Dedifferentiated amniotic fluid mesenchymal stem cell (primary cell): ENCODE measurements at regions not wholly inside any gene's neighbourhood (a gene's known extent, or its start where the extent isn't known, plus 50 kb on each side); places are given as distances from the start of the nearest gene placed in this dataset.

Experiments used
- DNase-seq: peaks from one replicate; pipeline ENCODE4 v3.0.0-alpha.2; 2016; ENCODE audit errors: extremely low spot score

DNA sequence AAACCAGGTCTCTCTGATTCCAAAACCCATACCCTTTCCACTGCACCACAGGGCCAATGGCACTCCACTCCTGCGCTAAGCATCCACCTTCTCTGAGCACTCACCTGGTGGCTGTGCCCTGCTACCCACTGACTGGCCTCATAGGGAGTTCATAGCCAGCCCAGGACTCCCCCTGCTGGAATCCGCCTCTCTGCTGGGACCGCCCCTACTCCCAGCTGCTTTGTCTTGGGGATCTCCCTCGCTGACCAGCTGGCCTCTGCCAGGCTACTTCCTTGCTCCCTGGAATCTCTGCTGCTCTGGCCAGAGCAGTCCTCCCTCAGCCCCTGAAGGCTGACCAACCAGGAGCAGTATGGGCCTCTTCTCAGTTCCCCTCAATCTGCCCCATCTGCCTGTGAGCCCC lies 129.7 kb downstream of the FAXC start:
- no peak for DNase-seq

- no peak for DNase-seq
Observed at GRCh38 chr6:99216959-99217358, 132.5 kb downstream of the FAXC start.

GRCh38 chr6:99195986-99196655 lies 153.4 kb downstream of the FAXC start:
- DNase-seq, result no peak

GRCh38 chr6:99192561-99192960 lies 156.9 kb downstream of the FAXC start:
- no peak for DNase-seq

- no peak for DNase-seq
Observed at GRCh38 chr6:99189823-99190721, 159.4 kb downstream of the FAXC start.

GRCh38 chr6:99187429-99187828 lies 162.0 kb downstream of the FAXC start:
- DNase-seq, result no peak

DNA sequence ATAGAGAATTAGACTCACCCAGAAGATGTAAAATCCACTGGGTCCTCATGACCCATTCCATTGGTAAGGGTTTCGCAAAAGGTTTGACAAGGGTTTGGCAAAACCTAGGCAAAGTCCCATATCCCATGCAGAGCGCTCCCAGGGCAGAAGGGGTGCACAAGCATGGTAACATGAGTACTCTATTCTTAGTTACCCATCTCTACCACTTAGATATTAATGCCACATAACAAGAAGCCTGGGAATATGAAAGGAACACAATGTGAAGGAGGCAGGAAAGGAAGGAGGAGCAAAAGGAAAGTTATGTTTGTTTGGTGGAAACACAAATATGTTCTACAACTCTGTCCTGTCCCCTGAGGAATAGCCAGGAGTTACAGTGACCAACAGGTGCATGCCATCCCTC lies 163.1 kb downstream of the FAXC start:
- no peak for DNase-seq

DNA sequence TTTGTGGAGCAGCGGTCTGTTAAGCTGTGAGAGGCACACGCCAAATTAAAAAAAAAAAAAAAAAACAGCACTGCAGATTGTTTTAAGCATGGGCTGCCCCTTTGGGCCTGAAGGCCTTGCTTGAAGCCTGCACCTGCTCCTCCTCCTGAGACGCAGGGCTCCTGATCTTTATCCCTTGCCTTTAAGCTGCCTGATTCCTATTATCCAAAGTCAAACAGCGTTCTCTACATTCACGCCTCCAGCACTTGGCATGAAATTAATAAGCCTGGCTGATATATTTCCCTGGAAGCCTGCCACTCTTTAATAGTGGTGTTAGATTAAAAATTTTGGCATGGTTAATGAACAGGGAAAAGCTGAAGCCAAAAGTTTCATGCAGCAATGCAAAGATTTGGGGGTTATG lies 163.9 kb downstream of the FAXC start:
- DNase-seq, result no peak

DNA sequence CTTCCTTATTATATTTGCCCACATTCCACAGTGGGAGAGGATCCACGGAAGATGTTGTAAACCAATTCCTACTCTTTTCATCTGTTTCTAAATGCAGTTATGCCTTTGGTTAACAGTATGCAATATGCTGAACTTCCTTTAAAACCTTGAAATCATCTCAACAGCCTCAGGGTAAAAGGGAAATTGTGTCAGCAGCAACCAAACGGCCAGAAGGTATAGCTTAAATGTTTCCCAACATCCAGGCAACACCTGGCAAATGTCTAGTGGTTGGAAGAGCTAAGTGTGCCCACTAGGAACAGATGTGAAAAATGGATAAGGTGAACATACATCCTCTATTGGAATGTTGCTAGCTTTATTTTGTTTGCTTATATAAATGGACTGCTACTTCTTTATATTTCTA lies 164.8 kb downstream of the FAXC start:
- DNase-seq, result no peak

GRCh38 chr6:99183066-99183465 lies 166.4 kb downstream of the FAXC start:
- DNase-seq, result no peak

GRCh38 chr6:99181174-99181573 lies 168.3 kb downstream of the FAXC start:
- DNase-seq, result no peak

GRCh38 chr6:99178168-99178567 lies 171.3 kb downstream of the FAXC start:
- no peak for DNase-seq

DNA sequence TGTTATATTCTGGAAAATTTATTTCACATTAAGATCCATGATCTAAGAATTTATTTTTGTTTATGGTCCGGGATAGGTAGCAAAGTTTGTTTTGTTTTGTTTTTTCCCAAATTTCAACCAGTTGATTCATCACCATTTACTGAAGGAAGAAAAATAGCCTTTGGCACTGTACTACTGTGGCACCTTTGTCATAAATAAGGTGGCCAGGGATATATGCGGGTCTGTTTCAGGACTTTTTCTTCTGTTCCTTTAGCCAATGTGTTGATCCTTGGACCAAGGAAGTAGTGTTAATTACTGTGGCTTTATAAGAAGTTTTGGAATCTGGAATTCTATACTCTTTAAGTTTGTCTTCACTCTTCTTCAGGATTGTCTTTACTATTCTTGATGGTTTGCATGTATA lies 171.7 kb downstream of the FAXC start:
- no peak for DNase-seq

DNA sequence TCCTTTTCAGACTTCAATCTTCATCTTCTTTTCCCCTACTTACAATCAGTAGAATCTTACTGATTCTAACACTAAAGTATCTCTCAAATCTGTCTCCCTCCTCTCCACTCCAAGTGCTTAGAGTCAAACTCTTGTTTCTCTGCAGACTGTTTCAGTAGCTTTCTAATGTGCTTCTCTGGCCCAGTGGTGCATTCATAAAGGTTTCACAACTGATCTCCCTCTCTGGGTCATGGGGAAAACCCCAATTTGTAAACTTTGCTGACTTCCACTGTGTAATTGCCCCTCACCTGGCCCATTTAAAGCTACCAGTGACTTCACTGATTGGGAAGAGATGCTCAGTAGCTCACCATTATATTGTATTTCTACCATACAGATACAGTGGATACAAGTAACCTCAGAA lies 183.6 kb downstream of the FAXC start:
- DNase-seq, result no peak

DNA sequence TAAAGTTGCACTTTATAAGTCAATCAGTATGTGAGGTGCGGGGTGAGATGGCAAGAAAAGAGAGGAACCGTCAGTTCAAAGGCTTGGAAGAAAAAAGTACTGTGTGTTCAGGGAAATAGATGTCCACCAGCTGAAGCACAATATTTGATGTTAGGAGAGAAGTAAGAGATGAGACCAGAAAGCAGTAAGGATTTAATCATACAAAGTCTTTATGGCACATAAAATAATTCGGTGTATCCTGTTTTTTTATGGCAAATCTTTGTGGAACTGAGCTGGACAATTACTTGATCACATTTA lies 197.2 kb downstream of the FAXC start:
- DNase-seq, result no peak

GRCh38 chr6:99151634-99152346 lies 197.7 kb downstream of the FAXC start:
- DNase-seq, result no peak

GRCh38 chr6:99148761-99149160 lies 200.7 kb downstream of the FAXC start:
- DNase-seq, result no peak

- DNase-seq, result no peak
Observed at GRCh38 chr6:99148111-99148510, 200.4 kb upstream of the FBXL4 start.

- no peak for DNase-seq
Observed at GRCh38 chr6:99147206-99147605, 199.5 kb upstream of the FBXL4 start.

DNA sequence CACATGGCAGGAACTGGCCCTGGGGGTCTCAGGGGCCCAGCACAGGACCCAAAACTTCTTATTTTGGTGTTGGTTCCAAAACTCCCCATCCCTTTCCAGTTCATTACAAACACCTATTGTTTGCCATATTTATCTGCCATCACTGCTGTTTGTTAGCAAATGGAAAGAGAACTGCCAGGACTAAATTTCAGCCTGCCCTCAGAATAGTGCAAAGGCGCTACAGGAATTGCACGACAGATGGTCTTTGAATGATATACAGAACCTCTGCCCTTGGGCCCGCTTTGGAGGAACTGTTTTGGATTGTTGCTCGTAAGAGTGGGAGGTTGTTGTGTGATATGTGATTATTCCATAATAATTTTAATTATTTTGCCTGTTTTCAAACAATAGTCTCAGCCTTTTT lies 199.0 kb upstream of the FBXL4 start:
- no peak for DNase-seq

GRCh38 chr6:99145738-99146137 lies 198.0 kb upstream of the FBXL4 start:
- no peak for DNase-seq

GRCh38 chr6:99143108-99143861 lies 195.5 kb upstream of the FBXL4 start:
- no peak for DNase-seq
